LNCAP (cell line): ENCODE measurements at regions not wholly inside any gene's neighbourhood (a gene's known extent, or its start where the extent isn't known, plus 50 kb on each side); places are given as distances from the start of the nearest gene placed in this dataset.

Experiments used
- CTCF ChIP-seq: fragments of 450-650 bp; IDR thresholded peaks from 2 replicates; pipeline ENCODE4 v1.5.1; 2017; ENCODE audit warnings: mild to moderate bottlenecking

GRCh38 chr13:82879921-82880320 lies 1002.4 kb downstream of the SLITRK1 start:
- TF ChIP-seq CTCF: no peak

- no peak for TF ChIP-seq CTCF
These were observed 1003.7 kb downstream of the SLITRK1 start for GRCh38 chr13:82878536-82878935.

- TF ChIP-seq CTCF: no peak
These were observed 1015.0 kb downstream of the SLITRK1 start for GRCh38 chr13:82867284-82867683.

GRCh38 chr13:82850644-82851043 lies 1031.6 kb downstream of the SLITRK1 start:
- no peak for TF ChIP-seq CTCF

- no peak for TF ChIP-seq CTCF
These were observed 1033.5 kb downstream of the SLITRK1 start for GRCh38 chr13:82848766-82849165.

GRCh38 chr13:82847595-82847994 lies 1034.7 kb downstream of the SLITRK1 start:
- peak; percentile 29; the same call in 1 of the 2 replicates for TF ChIP-seq CTCF

- no peak for TF ChIP-seq CTCF
These were observed 1048.4 kb downstream of the SLITRK1 start for GRCh38 chr13:82833923-82834322.

- TF ChIP-seq CTCF: no peak
These were observed 1053.2 kb downstream of the SLITRK1 start for GRCh38 chr13:82829040-82829439.
